PC-3 (cell line): ENCODE measurements at regions not wholly inside any gene's neighbourhood (a gene's known extent, or its start where the extent isn't known, plus 50 kb on each side); places are given as distances from the start of the nearest gene placed in this dataset.

Experiments used
- ATAC-seq: fragments of 200-7000 bp; cut with Tn5 transposase; 2 replicates; pipeline ENCODE4 v1.9.1; 2020; ENCODE audit warnings: mild to moderate bottlenecking, moderate library complexity
- BruUV-seq: library from RNA; stranded (reverse); fragments of 400-500 nt; replicated peaks from 2 replicates; lab custom pipeline; 2021; lab: Mats Ljungman, UMichigan
- CTCF ChIA-PET: fragments of 300-600 bp; sonication (Branson Sonifier 250); formaldehyde crosslinking; loops from one replicate; lab custom pipeline; 2022; ENCODE audit warnings: antibody characterized with exemption; lab: Charles Lee
- POLR2A ChIA-PET: fragments of 300-600 bp; sonication (Branson Sonifier 250); formaldehyde crosslinking; loops from one replicate; lab custom pipeline; 2022; ENCODE audit warnings: antibody characterized with exemption; ENCODE audit not compliant: unreplicated experiment; lab: Charles Lee
- DNase-seq: peaks from one replicate; pipeline ENCODE4 v3.0.0-alpha.2; 2015
- H2AFZ ChIP-seq: fragments of 300-600 bp; sonication (generic); 2 replicates; pipeline ENCODE4 v1.6.0; 2016; ENCODE audit warnings: antibody characterized with exemption, low read length
- H3F3A ChIP-seq: fragments of 300-600 bp; sonication (generic); one replicate; pipeline ENCODE4 v1.6.0; 2017; ENCODE audit warnings: antibody characterized with exemption, low read length, control low read depth, mild to moderate bottlenecking; ENCODE audit not compliant: unreplicated experiment
- H3K27ac ChIP-seq: fragments of 300-600 bp; sonication (generic); 2 replicates; pipeline ENCODE4 v1.5.1; 2016; ENCODE audit warnings: mild to moderate bottlenecking, low read length
- H3K27me3 ChIP-seq: fragments of 300-600 bp; sonication (generic); 2 replicates; pipeline ENCODE4 v1.6.1; 2016; ENCODE audit warnings: low read length, mixed read lengths
- H3K36me3 ChIP-seq: fragments of 300-600 bp; sonication (generic); 2 replicates; pipeline ENCODE4 v1.6.1; 2016; ENCODE audit warnings: low read depth, mixed run types, low read length, mixed read lengths
- H3K4me1 ChIP-seq: fragments of 300-600 bp; sonication (generic); 2 replicates; pipeline ENCODE4 v1.5.1; 2016; ENCODE audit warnings: low read length; ENCODE audit not compliant: insufficient read depth
- H3K4me2 ChIP-seq: fragments of 300-600 bp; sonication (generic); 2 replicates; pipeline ENCODE4 v1.6.0; 2016; ENCODE audit warnings: low read length
- H3K4me3 ChIP-seq: fragments of 300-600 bp; sonication (generic); 2 replicates; pipeline ENCODE4 v1.5.1; 2016; ENCODE audit warnings: mild to moderate bottlenecking, low read length, mixed read lengths
- H3K79me2 ChIP-seq: fragments of 300-600 bp; sonication (generic); 2 replicates; pipeline ENCODE4 v1.6.1; 2017; ENCODE audit warnings: low read length, mixed read lengths
- H3K9ac ChIP-seq: fragments of 300-600 bp; sonication (generic); 2 replicates; pipeline ENCODE4 v1.6.0; 2016; ENCODE audit warnings: mild to moderate bottlenecking, low read length
- H3K9me2 ChIP-seq: fragments of 300-600 bp; sonication (generic); replicated peaks from 2 replicates; pipeline ENCODE4 v1.6.1; 2016; ENCODE audit warnings: mixed run types, low read length, mixed read lengths
- H3K9me3 ChIP-seq: fragments of 300-600 bp; sonication (generic); 2 replicates; pipeline ENCODE4 v1.6.1; 2016; ENCODE audit warnings: low read length, mixed read lengths
- H4K20me1 ChIP-seq: fragments of 300-600 bp; sonication (generic); 2 replicates; pipeline ENCODE4 v1.6.1; 2016; ENCODE audit warnings: low read length, mixed read lengths
- CTCF ChIP-seq: fragments of 300-600 bp; sonication (generic); conservative IDR thresholded peaks from 2 replicates; pipeline ENCODE4 v1.5.1; 2017; ENCODE audit warnings: antibody characterized with exemption, low read depth, mild to moderate bottlenecking, low read length
- EZH2 ChIP-seq: fragments of 300-600 bp; sonication (generic); IDR thresholded peaks from one replicate; pipeline ENCODE4 v1.6.1; 2017; ENCODE audit warnings: antibody characterized with exemption, mild to moderate bottlenecking, low read length; ENCODE audit not compliant: unreplicated experiment
- EZH2phosphoT487 ChIP-seq: fragments of 300-600 bp; sonication (generic); IDR thresholded peaks from 2 replicates; pipeline ENCODE4 v1.6.1; 2018; ENCODE audit warnings: mild to moderate bottlenecking, antibody characterized with exemption, low read length, borderline replicate concordance
- intact Hi-C: fragments of 100-400 bp; cut with micrococcal nuclease; formaldehyde crosslinking; loops from 2 replicates; pipeline ENCODE4 v1.9.0; 2023

DNA sequence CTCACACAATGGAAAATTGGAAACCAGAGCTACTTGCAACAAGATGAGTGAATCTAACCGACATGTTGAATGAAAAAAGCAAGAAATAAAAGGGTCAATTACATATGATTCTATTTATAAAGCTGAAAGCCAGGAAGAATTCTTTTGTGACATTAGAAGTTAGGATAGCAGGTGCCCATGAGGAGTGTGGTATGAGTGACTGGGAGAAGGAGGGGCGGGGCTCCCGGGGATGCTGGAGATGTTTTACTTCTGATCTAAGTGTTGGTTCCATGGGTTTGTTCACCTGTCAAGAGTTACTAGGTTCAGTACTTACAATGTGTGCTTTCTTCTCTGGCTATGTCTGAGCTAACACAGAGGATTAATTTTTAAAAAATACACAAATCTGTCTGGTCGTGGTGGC, 60.8 kb downstream of the NSMCE3 start:
- Histone ChIP-seq H4K20me1 (no peaks in the 10 kb centered on the region), H3K36me3 (no peaks in the 10 kb centered on the region), H3K4me2 (no peak overlapping the region), H3K9ac (no peak overlapping the region), H3K9me2 (no peaks in the 10 kb centered on the region), H3K27me3 (peaks cover 35% of the 10 kb centered on the region), H3K27ac (no peak overlapping the region), H2AFZ (no peak overlapping the region), H3K9me3 (no peaks in the 10 kb centered on the region), H3F3A (no peaks in the 10 kb centered on the region), H3K79me2 (no peaks in the 10 kb centered on the region), H3K4me1 (no peaks in the 10 kb centered on the region), H3K4me3 (no peak overlapping the region)
- TF ChIP-seq EZH2phosphoT487 (no peak), CTCF (no peak), EZH2 (no peak)
- ATAC-seq: no peak
- no TSS peak for BruUV-seq
- ChIA-PET CTCF (no interaction called here), POLR2A (no interaction called here)
- no peak for DNase-seq
- intact Hi-C loops: no loop called here

DNA sequence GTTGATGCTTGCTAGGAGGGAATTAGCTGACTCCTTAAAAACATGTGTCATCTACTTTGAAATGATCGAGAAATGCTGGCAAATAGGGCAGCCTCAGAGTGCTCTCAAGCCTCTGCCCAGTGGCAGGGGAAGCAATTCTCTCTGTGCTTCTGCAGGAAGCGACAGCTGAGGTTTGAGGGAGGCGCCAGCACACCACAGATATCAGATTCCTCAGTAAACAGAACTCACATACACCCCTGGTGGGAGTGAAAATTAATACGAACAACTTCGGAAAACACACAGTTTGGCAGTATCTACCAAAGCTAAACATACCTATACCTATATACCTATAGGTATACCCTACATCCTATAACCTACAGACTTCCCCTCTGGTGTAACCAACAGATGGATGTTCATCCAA, 61.3 kb downstream of the NSMCE3 start:
- Histone ChIP-seq H3K4me3 (no peak overlapping the region), H3K4me2 (no peak overlapping the region), H3K9me2 (no peaks in the 10 kb centered on the region), H3K27ac (no peak overlapping the region), H2AFZ (no peak overlapping the region), H4K20me1 (no peaks in the 10 kb centered on the region), H3K9ac (no peak overlapping the region), H3K36me3 (no peaks in the 10 kb centered on the region), H3K27me3 (peaks cover 39% of the 10 kb centered on the region), H3K4me1 (no peaks in the 10 kb centered on the region), H3K79me2 (no peaks in the 10 kb centered on the region), H3F3A (no peaks in the 10 kb centered on the region), H3K9me3 (no peaks in the 10 kb centered on the region)
- DNase-seq: peak; percentile 57
- TF ChIP-seq EZH2phosphoT487 (no peak), EZH2 (no peak), CTCF (peak; percentile 44; the same call in 1 of the 2 replicates)
- ATAC-seq: peak; percentile 99
- BruUV-seq: no TSS peak
- intact Hi-C loops: no loop called here
- CTCF ChIA-PET: no interaction called here
- POLR2A ChIA-PET: no interaction called here

DNA sequence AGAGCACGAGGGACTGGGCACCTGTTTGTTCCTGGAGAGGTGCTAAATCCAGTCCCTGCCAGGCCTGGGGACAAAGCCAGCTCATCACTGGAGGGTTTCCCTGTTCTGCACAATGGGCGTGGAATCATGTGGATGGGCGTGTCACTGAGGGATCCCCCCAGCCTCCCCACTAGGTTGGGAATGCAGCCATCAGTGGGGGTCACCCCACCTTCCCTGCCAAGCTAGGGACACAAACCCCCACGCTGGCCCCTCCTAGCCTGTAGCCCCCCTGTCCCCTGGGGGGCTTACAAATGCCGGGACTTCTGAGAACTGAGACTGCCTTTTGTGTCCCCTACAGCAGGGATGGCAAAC, 61.9 kb downstream of the NSMCE3 start:
- Histone ChIP-seq H3K36me3 (no peaks in the 10 kb centered on the region), H2AFZ (no peak overlapping the region), H3F3A (no peaks in the 10 kb centered on the region), H3K4me3 (no peak overlapping the region), H3K4me2 (no peak overlapping the region), H4K20me1 (no peaks in the 10 kb centered on the region), H3K4me1 (no peaks in the 10 kb centered on the region), H3K9ac (no peak overlapping the region), H3K27me3 (peaks cover 40% of the 10 kb centered on the region), H3K27ac (no peak overlapping the region), H3K9me3 (no peaks in the 10 kb centered on the region), H3K9me2 (no peaks in the 10 kb centered on the region), H3K79me2 (no peaks in the 10 kb centered on the region)
- DNase-seq (no peak), ATAC-seq (no peak)
- CTCF ChIA-PET: no interaction called here
- POLR2A ChIA-PET: no interaction called here
- BruUV-seq: no TSS peak
- TF ChIP-seq EZH2phosphoT487 (no peak), CTCF (no peak), EZH2 (no peak)
- intact Hi-C loops: no loop called here
